CD4-positive, CD25-positive, alpha-beta regulatory T cell (primary cell): ENCODE measurements at regions not wholly inside any gene's neighbourhood (a gene's known extent, or its start where the extent isn't known, plus 50 kb on each side); places are given as distances from the start of the nearest gene placed in this dataset.

ENCODE experiments used
- ATAC-seq, 2 donors: fragments of 150-1000 bp; cut with Tn5 transposase; one replicate each; pipeline ENCODE4 v1.10.0; 2021; ENCODE audit warnings: low read depth in 2 of 2, moderate number of reproducible peaks in 2 of 2, moderate library complexity in 1 of 2
- DNase-seq, 3 donors: peaks; one replicate each; pipeline versions ENCODE4 v3.0.0 to v3.0.0-alpha.2; 2012 to 2022; ENCODE audit warnings: mixed read lengths in 1 of 3
- H3K27ac ChIP-seq: one replicate; pipeline ENCODE4 v1.7.0; 2013; ENCODE audit warnings: mild to moderate bottlenecking, low read length; ENCODE audit not compliant: insufficient read depth, poor library complexity, severe bottlenecking
- H3K27me3 ChIP-seq: one replicate; pipeline ENCODE4 v1.7.0; 2013; ENCODE audit warnings: low read length; ENCODE audit not compliant: control insufficient read depth, insufficient read depth
- H3K36me3 ChIP-seq: one replicate; pipeline ENCODE4 v1.7.0; 2013; ENCODE audit warnings: mild to moderate bottlenecking, low read length, moderate library complexity; ENCODE audit not compliant: control insufficient read depth, insufficient read depth
- H3K4me1 ChIP-seq: 2 replicates; pipeline ENCODE4 v1.7.0; 2013; ENCODE audit warnings: mild to moderate bottlenecking, low read length; ENCODE audit not compliant: insufficient read depth, control insufficient read depth, poor library complexity, severe bottlenecking
- H3K4me3 ChIP-seq: one replicate; pipeline ENCODE4 v1.7.0; 2013; ENCODE audit warnings: low read depth, mild to moderate bottlenecking, low read length, moderate library complexity
- H3K9me3 ChIP-seq, 2 experiments: 1 replicate in 1 of 2; 2 replicates in 1 of 2; pipeline ENCODE4 v1.7.0; 2013; ENCODE audit warnings: low read length in 2 of 2, mild to moderate bottlenecking in 1 of 2, moderate library complexity in 1 of 2; ENCODE audit not compliant: control insufficient read depth in 2 of 2
- H3K27ac Mint-ChIP-seq, 3 donors: one replicate each; pipeline ENCODE4 v1.8.0; 2020 to 2022; ENCODE audit warnings: mild to moderate bottlenecking in 3 of 3, mixed read lengths in 3 of 3, moderate library complexity in 2 of 3
- H3K27me3 Mint-ChIP-seq: one replicate; pipeline ENCODE4 v1.8.0; 2022; ENCODE audit warnings: mild to moderate bottlenecking, mixed read lengths
- H3K36me3 Mint-ChIP-seq: one replicate; pipeline ENCODE4 v1.8.0; 2020; ENCODE audit warnings: mixed read lengths
- H3K4me1 Mint-ChIP-seq, 4 donors: one replicate each; pipeline ENCODE4 v1.8.0; 2020 to 2022; ENCODE audit warnings: mixed read lengths in 4 of 4, mild to moderate bottlenecking in 1 of 4
- H3K4me3 Mint-ChIP-seq, 4 donors: one replicate each; pipeline ENCODE4 v1.8.0; 2020 to 2022; ENCODE audit warnings: mild to moderate bottlenecking in 4 of 4, mixed read lengths in 4 of 4, moderate library complexity in 3 of 4
- H3K9me3 Mint-ChIP-seq, 7 donors: one replicate each; pipeline ENCODE4 v1.8.0; 2020 to 2022; ENCODE audit warnings: mixed read lengths in 7 of 7, mild to moderate bottlenecking in 3 of 7, moderate library complexity in 2 of 7

GRCh38 chr2:239473211-239473805 is 72.5 kb upstream of the HDAC4 start:
- H3K27ac ChIP-seq = no peak overlapping the region
- no peaks in the 10 kb centered on the region for H3K27me3 ChIP-seq
- Mint-ChIP-seq H3K4me1 (no peaks in the 10 kb centered on the region), H3K4me3 (no peak overlapping the region), H3K27ac (no peak overlapping the region), H3K27me3 (peaks cover 5% of the 10 kb centered on the region), H3K9me3 (peaks cover 0 to 5% (median 0%) of the 10 kb centered on the region in 7 donors), H3K36me3 (no peaks in the 10 kb centered on the region)
- H3K9me3 ChIP-seq = no peaks in the 10 kb centered on the region
- H3K4me3 ChIP-seq = no peak overlapping the region
- no peaks in the 10 kb centered on the region for H3K36me3 ChIP-seq
- H3K4me1 ChIP-seq = no peaks in the 10 kb centered on the region
- DNase-seq (no peak), ATAC-seq (no peak)

DNA sequence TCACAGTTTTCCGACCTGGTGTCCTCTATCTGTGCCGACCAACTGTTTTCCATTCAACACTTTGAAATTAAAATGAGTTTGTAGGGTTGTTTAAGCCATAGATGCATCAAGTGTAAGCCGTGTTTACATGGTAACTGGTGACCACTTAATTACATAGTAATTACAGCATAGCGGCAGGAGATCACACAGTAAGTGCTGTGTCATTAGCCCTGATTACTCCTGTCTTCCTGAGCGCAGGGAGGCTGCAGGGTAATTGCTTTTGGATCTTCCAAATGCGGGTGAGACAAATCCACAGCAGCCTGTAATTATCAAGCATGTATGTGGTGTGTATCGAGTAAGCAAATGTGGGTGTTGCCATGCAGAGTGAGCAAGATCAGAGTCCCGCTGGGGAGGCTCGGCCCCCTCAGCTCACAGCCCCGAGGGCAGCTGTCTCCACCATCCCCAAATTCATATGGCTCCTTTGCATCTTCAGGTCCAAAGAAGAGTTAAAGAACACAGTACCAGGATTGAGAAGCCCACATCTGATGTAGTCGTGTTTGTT is 71.5 kb upstream of the HDAC4 start:
- H3K36me3 Mint-ChIP-seq = no peaks in the 10 kb centered on the region
- peaks cover 5% of the 10 kb centered on the region for H3K27me3 Mint-ChIP-seq
- Histone ChIP-seq H3K27me3 (no peaks in the 10 kb centered on the region), H3K36me3 (no peaks in the 10 kb centered on the region), H3K27ac (no peak overlapping the region), H3K4me3 (no peak overlapping the region), H3K4me1 (no peaks in the 10 kb centered on the region), H3K9me3 (no peaks in the 10 kb centered on the region)
- DNase-seq (no peak), ATAC-seq (no peak)
- peaks cover 0 to 5% (median 0%) of the 10 kb centered on the region in 7 donors for H3K9me3 Mint-ChIP-seq
- no peaks in the 10 kb centered on the region for H3K4me1 Mint-ChIP-seq
- H3K4me3 Mint-ChIP-seq = no peak overlapping the region
- no peak overlapping the region for H3K27ac Mint-ChIP-seq

- Histone ChIP-seq H3K4me3 (no peak overlapping the region), H3K4me1 (no peaks in the 10 kb centered on the region), H3K27me3 (no peaks in the 10 kb centered on the region), H3K36me3 (no peaks in the 10 kb centered on the region), H3K27ac (no peak overlapping the region), H3K9me3 (no peaks in the 10 kb centered on the region)
- Mint-ChIP-seq H3K9me3 (peaks cover 0 to 3% (median 0%) of the 10 kb centered on the region in 7 donors), H3K4me1 (no peaks in the 10 kb centered on the region), H3K36me3 (no peaks in the 10 kb centered on the region), H3K27ac (no peak overlapping the region), H3K27me3 (no peaks in the 10 kb centered on the region), H3K4me3 (no peak overlapping the region)
- DNase-seq (no peak), ATAC-seq (no peak)
Measured at GRCh38 chr2:239471011-239471792, 70.4 kb upstream of the HDAC4 start.

DNA sequence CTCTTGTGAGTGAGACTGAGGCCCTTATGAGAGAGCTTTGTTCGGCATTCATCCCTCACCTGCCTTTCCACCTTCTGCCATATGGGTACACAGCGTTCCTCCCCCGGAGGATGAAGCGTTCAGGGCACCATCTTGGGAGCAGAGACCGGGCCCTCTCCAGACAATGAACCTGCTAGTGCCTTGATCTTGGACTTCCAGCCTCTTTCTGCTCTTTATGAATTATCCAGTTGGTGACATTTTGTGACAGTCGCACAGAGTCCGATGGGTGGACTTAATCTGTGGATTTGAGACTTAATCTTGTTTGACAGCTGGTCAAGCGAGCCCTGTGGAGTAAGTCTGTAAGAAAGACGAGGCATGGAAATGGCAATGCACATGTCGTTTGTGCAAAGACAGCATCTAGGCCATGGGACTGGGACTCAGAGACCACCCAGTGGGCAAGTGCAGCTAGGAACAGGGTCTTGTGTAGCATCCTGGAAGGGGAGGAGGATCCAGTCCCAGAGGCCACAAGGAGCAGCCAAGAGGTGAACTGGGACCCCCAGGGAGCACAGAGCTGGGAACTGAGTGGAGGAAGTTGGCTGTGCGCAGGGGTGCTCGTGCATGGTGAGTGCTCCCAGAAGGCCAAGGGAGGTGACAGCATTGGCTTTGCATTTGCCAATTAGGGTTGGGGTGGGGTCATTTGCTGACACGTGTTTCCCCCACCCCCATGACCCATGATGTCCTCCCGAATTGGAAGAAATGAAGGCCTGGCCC is 69.5 kb upstream of the HDAC4 start:
- Histone ChIP-seq H3K4me3 (no peak overlapping the region), H3K4me1 (no peaks in the 10 kb centered on the region), H3K36me3 (no peaks in the 10 kb centered on the region), H3K27me3 (no peaks in the 10 kb centered on the region), H3K9me3 (no peaks in the 10 kb centered on the region), H3K27ac (no peak overlapping the region)
- Mint-ChIP-seq H3K36me3 (no peaks in the 10 kb centered on the region), H3K4me1 (no peaks in the 10 kb centered on the region), H3K4me3 (no peak overlapping the region), H3K9me3 (peaks cover 0 to 2% (median 0%) of the 10 kb centered on the region in 7 donors), H3K27ac (no peak overlapping the region), H3K27me3 (no peaks in the 10 kb centered on the region)
- DNase-seq = no peak
- no peak for ATAC-seq

- DNase-seq (no peak), ATAC-seq (no peak)
- H3K27me3 Mint-ChIP-seq = no peaks in the 10 kb centered on the region
- no peaks in the 10 kb centered on the region for H3K4me1 ChIP-seq
- H3K27ac Mint-ChIP-seq = peak overlapping the region in 1 of 3 donors; percentile 83
- H3K4me3 ChIP-seq = no peak overlapping the region
- H3K36me3 Mint-ChIP-seq = no peaks in the 10 kb centered on the region
- peaks cover 0 to 2% (median 0%) of the 10 kb centered on the region in 7 donors for H3K9me3 Mint-ChIP-seq
- H3K27me3 ChIP-seq = no peaks in the 10 kb centered on the region
- no peaks in the 10 kb centered on the region for H3K9me3 ChIP-seq
- H3K4me1 Mint-ChIP-seq = no peaks in the 10 kb centered on the region
- H3K4me3 Mint-ChIP-seq = no peak overlapping the region
- H3K27ac ChIP-seq = no peak overlapping the region
- no peaks in the 10 kb centered on the region for H3K36me3 ChIP-seq
Measured at GRCh38 chr2:239469106-239469960, 68.5 kb upstream of the HDAC4 start.

- H3K27ac Mint-ChIP-seq = peak overlapping the region in 1 of 3 donors; percentile 16
- no peaks in the 10 kb centered on the region for H3K9me3 ChIP-seq
- no peaks in the 10 kb centered on the region for H3K27me3 ChIP-seq
- H3K4me3 ChIP-seq = no peak overlapping the region
- no peaks in the 10 kb centered on the region for H3K36me3 ChIP-seq
- no peak overlapping the region for H3K4me3 Mint-ChIP-seq
- DNase-seq (no peak), ATAC-seq (no peak)
- H3K27me3 Mint-ChIP-seq = no peaks in the 10 kb centered on the region
- H3K9me3 Mint-ChIP-seq = peaks cover 0 to 2% (median 0%) of the 10 kb centered on the region in 7 donors
- H3K27ac ChIP-seq = no peak overlapping the region
- H3K36me3 Mint-ChIP-seq = no peaks in the 10 kb centered on the region
- H3K4me1 Mint-ChIP-seq = no peaks in the 10 kb centered on the region
- no peaks in the 10 kb centered on the region for H3K4me1 ChIP-seq
Measured at GRCh38 chr2:239468491-239469105, 67.8 kb upstream of the HDAC4 start.

- H3K27me3 ChIP-seq = no peaks in the 10 kb centered on the region
- ATAC-seq (no peak), DNase-seq (no peak)
- Mint-ChIP-seq H3K36me3 (no peaks in the 10 kb centered on the region), H3K27me3 (no peaks in the 10 kb centered on the region), H3K27ac (no peak overlapping the region), H3K4me1 (no peaks in the 10 kb centered on the region), H3K9me3 (peaks cover 0 to 2% (median 0%) of the 10 kb centered on the region in 7 donors), H3K4me3 (no peak overlapping the region)
- H3K36me3 ChIP-seq = no peaks in the 10 kb centered on the region
- H3K4me1 ChIP-seq = no peaks in the 10 kb centered on the region
- no peak overlapping the region for H3K27ac ChIP-seq
- H3K9me3 ChIP-seq = no peaks in the 10 kb centered on the region
- H3K4me3 ChIP-seq = no peak overlapping the region
Measured at GRCh38 chr2:239467956-239468490, 67.2 kb upstream of the HDAC4 start.
